ENCODE measurements at regions not wholly inside any gene's neighbourhood (a gene's known extent, or its start where the extent isn't known, plus 50 kb on each side); places are given as distances from the start of the nearest gene placed in this dataset.

- TF ChIP-seq REST (IDR thresholded peaks at IDR 0.05) (no peak), NR3C1 (IDR thresholded peaks at IDR 0.05) (no peak), MAX (IDR thresholded peaks at IDR 0.05) (no peak), POLR2A (IDR thresholded peaks at IDR 0.05; ENCODE audit: low read length) (no peak), CTCF (IDR thresholded peaks at IDR 0.05) (no peak), CHD2 (IDR thresholded peaks at IDR 0.05; ENCODE audit: low read length, partially characterized antibody) (no peak), HOXB13 (CRISPR knock-in tag; IDR thresholded peaks at IDR 0.05; ENCODE audit: low read depth) (no peak), GATA3 (IDR thresholded peaks at IDR 0.05; ENCODE audit: borderline replicate concordance) (no peak), KDM1A (IDR thresholded peaks at IDR 0.05; ENCODE audit: low read depth) (no peak), RAD21 (conservative IDR thresholded peaks at IDR 0.05 in 1 of 2, IDR thresholded peaks at IDR 0.05 in 1 of 2) (no peak), ZC3H11A (IDR thresholded peaks at IDR 0.05) (no peak), ZFP36 (IDR thresholded peaks at IDR 0.05; ENCODE audit: borderline replicate concordance, partially characterized antibody) (no peak), USF2 (IDR thresholded peaks at IDR 0.05) (no peak), CEBPB (IDR thresholded peaks at IDR 0.05) (no peak)
These were observed 536.8 kb upstream of the ANO5 start for GRCh38 chr11:21656065-21656464.

All from A549 (cell line).